SIG-M5 treated with dmso at 0.1 percent for 504 hours (cell line): ENCODE measurements at regions not wholly inside any gene's neighbourhood (a gene's known extent, or its start where the extent isn't known, plus 50 kb on each side); places are given as distances from the start of the nearest gene placed in this dataset.

Experiments used
- DNase-seq: peaks from one replicate; lab custom pipeline; 2025; ENCODE audit not compliant: unreplicated experiment; lab: John Stamatoyannopoulos, UW

GRCh38 chr7:18241543-18242231 lies 214.0 kb upstream of the PRPS1L1 start:
- no peak for DNase-seq

- no peak for DNase-seq
Observed at GRCh38 chr7:18243731-18244130, 216.1 kb upstream of the PRPS1L1 start.

DNA sequence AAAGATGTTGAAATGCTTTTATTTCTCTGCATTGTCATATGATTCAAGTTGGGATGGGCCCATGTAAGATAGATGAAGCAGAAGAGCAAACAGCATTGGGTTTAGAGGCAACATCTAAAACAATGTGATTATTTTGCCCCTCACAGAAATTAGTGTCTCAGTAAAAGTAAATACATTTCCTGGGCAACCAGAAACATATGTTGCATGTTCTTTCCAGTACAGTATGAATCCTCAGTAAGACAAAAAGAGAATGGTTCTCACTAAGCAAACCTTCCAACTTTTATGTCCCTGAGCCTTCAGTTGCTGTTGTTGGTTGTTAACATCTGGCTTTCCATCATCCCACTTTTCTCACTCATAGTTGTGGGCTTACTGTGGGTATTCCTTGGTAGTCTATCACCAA lies 222.5 kb upstream of the PRPS1L1 start:
- DNase-seq = no peak

GRCh38 chr7:18257711-18258110 lies 230.1 kb upstream of the PRPS1L1 start:
- no peak for DNase-seq

GRCh38 chr7:18262058-18262457 lies 233.5 kb upstream of the HDAC9 start:
- DNase-seq = no peak

- no peak for DNase-seq
Observed at GRCh38 chr7:18265611-18266281, 229.8 kb upstream of the HDAC9 start.

- DNase-seq = no peak
Observed at GRCh38 chr7:18268571-18268970, 227.0 kb upstream of the HDAC9 start.

DNA sequence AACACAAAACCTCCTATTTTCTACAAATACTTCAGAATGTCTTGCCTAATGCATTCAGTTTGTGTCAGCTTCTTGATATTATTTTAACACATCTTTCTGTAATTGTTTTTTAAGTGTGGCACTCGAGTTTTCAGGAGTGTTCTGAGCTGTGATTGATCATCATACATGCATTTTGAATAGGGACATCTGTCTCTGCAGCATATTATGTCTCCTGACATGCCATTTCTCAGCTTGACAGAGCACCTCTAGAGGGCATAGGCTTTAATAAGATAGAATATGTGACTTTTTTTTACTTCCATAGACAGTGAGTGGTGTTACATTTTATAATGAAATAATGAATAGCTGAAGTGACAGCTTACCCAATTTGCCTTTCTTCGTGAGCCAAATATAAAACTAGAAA lies 219.2 kb upstream of the HDAC9 start:
- no peak for DNase-seq

DNA sequence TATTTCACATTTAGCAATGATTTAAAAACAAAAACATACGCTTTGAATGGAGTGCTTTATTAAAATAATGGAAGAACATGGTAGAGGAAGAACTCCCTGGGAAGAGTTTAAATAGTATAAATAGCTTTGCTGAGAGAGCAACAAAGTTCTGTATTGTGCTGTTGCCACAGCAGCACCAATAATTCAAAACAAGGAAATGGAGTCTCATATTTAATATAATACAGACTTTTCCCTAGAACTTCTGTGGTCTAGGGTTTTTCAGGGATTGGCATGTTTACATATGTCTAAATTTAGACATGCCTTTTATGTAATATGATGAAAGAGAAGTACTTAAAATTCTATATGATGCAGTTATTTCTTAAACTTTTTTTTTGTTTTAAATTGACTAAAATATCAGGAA lies 217.2 kb upstream of the HDAC9 start:
- DNase-seq = no peak

DNA sequence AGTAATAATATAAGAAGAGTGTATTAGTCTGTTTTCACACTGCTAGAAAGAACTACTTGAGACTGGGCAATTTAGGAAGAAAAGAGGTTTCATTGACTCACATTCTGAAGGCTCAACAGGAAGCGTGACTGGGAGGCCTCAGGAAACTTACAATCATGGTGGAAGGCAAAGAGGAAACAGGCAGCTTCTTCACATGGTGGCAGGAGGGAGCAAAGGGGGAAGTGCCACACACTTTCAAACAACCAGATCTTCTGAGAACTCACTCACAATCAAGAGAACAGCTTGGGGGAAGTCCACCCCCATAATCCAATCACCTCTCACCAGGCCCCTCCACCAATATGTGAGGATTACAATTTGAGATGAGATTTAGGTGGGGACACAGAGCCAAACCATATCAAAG lies 212.5 kb upstream of the HDAC9 start:
- no peak for DNase-seq

DNA sequence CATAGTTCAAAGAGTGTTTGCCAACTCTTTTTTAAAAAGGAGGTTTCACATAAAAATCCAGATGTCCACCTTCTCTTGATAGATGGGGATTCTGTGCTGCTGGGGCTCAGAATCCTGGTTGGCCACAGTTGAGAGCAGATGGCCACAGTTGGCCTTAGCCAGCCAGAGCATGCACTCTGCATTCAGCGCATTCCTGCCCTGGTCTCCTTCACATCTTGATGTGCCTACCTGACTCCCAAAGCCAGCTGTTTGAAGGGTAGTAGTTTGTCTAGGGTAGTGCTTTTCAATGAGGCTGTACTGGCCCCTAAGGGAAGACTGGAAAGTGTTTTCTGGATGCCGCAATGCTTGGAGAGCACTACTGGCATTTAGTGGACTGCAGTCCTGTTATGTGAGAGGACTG lies 208.1 kb upstream of the HDAC9 start:
- DNase-seq = no peak

GRCh38 chr7:18288322-18289037 lies 207.1 kb upstream of the HDAC9 start:
- DNase-seq = peak; percentile 16

- DNase-seq = peak; percentile 33
Observed at GRCh38 chr7:18289788-18290187, 205.8 kb upstream of the HDAC9 start.

DNA sequence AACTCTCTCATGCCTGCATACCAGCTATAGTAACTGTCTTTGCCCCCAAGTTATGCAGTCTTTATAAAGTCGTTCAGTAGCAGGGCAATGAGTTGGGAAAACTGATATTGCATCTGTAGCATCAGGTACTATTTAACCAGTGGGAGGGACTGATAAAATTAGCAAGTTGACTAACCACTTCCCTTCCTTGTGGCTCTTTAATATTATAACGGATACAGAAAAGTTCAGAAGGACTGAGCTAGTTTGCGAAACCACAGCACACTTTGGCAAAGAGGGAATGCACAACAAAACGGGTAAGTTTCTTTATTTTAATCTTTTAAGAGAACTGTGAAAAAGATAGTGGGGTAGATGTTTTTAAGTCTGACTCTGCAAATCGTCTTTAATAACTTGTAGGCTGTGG lies 205.3 kb upstream of the HDAC9 start:
- DNase-seq = peak; percentile 93

- peak; percentile 48 for DNase-seq
Observed at GRCh38 chr7:18290865-18291264, 204.7 kb upstream of the HDAC9 start.

DNA sequence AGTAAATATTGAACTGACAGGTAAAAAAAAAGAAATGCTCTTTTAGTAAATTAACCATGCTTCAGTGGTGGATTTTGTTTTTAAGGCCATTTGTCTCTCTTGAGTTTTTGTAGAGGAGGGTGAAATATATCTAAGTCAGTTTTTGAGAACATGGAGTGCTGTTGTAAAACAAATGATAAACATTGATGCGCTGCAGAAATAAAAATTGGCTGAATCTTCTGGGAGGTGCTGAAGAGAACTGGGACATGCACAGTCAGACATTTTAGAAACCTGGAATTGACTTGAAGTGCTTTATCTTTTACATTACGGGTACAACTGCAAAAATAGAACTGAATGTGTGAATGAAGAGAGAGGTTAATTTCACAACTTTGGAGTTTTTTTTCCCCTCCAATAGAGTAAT lies 203.0 kb upstream of the HDAC9 start:
- peak; percentile 19 for DNase-seq

DNA sequence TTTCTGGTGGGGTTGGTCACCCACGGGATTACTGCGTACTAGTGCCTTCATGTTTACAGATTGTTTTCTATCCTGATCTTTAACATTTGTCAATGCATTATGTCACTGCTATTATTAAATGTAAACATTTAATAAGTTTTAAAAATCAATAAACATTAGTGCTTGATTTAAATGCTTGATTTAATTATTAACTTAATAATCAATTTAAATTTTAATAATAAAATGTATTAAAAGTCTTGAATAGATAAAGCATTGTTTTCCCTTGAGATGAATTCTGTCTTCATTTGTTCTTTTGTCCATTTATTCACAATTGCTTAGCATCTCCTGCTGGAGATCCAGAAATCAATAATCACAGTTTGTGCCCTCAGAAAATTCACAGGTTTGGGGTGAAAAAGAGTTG lies 201.8 kb upstream of the HDAC9 start:
- DNase-seq = no peak

- DNase-seq = peak; percentile 40
Observed at GRCh38 chr7:18294411-18294810, 201.1 kb upstream of the HDAC9 start.

GRCh38 chr7:18295781-18296423 lies 199.6 kb upstream of the HDAC9 start:
- peak; percentile 37 for DNase-seq

- no peak for DNase-seq
Observed at GRCh38 chr7:18302097-18302496, 193.5 kb upstream of the HDAC9 start.

DNA sequence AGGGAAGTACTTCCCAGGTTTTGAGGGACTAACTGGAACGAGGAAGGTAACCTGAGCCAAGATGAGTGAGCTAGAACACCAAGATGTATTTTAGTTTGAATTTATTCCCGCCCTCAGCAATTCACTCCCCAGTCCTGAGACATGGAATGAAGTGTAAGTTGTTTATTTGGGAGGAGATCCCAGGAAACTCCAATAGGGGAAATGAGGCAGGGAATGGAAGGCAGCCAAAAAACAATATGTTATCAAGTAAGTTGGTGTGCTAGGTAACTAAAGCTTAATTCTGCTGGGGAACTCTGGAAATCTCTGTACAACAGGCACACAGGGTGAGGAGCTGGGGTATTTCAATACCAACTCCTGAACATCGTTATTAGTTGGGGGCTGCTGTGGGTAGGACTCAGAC lies 189.7 kb upstream of the HDAC9 start:
- no peak for DNase-seq

GRCh38 chr7:18306696-18307095 lies 188.9 kb upstream of the HDAC9 start:
- no peak for DNase-seq
